Endothelial cell (in vitro differentiated cells): ENCODE measurements at regions not wholly inside any gene's neighbourhood (a gene's known extent, or its start where the extent isn't known, plus 50 kb on each side); places are given as distances from the start of the nearest gene placed in this dataset.

ENCODE experiments used
- DNase-seq: peaks from one replicate; pipeline ENCODE4 v3.0.0; 2021; ENCODE audit warnings: low spot score
- H3K27ac Mint-ChIP-seq: one replicate; pipeline ENCODE4 v1.8.0; 2021; ENCODE audit warnings: mixed read lengths, inconsistent platforms; ENCODE audit not compliant: unreplicated experiment
- H3K27me3 Mint-ChIP-seq: one replicate; pipeline ENCODE4 v1.8.0; 2021; ENCODE audit warnings: mild to moderate bottlenecking, moderate library complexity, mixed read lengths, inconsistent platforms; ENCODE audit not compliant: unreplicated experiment
- H3K36me3 Mint-ChIP-seq: one replicate; pipeline ENCODE4 v1.8.0; 2021; ENCODE audit warnings: mild to moderate bottlenecking, low read depth, mixed read lengths, inconsistent platforms; ENCODE audit not compliant: unreplicated experiment
- H3K4me1 Mint-ChIP-seq: one replicate; pipeline ENCODE4 v1.8.0; 2021; ENCODE audit warnings: mild to moderate bottlenecking, mixed read lengths, inconsistent platforms; ENCODE audit not compliant: unreplicated experiment
- H3K4me3 Mint-ChIP-seq: one replicate; pipeline ENCODE4 v1.8.0; 2021; ENCODE audit warnings: mild to moderate bottlenecking, mixed read lengths, inconsistent platforms; ENCODE audit not compliant: unreplicated experiment
- H3K9me3 Mint-ChIP-seq: one replicate; pipeline ENCODE4 v1.8.0; 2021; ENCODE audit warnings: mixed read lengths, inconsistent platforms; ENCODE audit not compliant: unreplicated experiment
- TF ChIP-seq, protein P1 (sequence below): fragments of 200-600 bp; sonication (generic); IDR thresholded peaks from one replicate; pipeline ENCODE4 v1.5.0; 2021; ENCODE audit warnings: antibody characterized with exemption; ENCODE audit not compliant: unreplicated experiment

- DNase-seq = no peak
- Mint-ChIP-seq H3K4me1 (no peaks in the 10 kb centered on the region), H3K27ac (no peak overlapping the region), H3K27me3 (no peaks in the 10 kb centered on the region), H3K4me3 (no peak overlapping the region), H3K36me3 (no peaks in the 10 kb centered on the region), H3K9me3 (no peaks in the 10 kb centered on the region)
- TF ChIP-seq, protein P1, sequence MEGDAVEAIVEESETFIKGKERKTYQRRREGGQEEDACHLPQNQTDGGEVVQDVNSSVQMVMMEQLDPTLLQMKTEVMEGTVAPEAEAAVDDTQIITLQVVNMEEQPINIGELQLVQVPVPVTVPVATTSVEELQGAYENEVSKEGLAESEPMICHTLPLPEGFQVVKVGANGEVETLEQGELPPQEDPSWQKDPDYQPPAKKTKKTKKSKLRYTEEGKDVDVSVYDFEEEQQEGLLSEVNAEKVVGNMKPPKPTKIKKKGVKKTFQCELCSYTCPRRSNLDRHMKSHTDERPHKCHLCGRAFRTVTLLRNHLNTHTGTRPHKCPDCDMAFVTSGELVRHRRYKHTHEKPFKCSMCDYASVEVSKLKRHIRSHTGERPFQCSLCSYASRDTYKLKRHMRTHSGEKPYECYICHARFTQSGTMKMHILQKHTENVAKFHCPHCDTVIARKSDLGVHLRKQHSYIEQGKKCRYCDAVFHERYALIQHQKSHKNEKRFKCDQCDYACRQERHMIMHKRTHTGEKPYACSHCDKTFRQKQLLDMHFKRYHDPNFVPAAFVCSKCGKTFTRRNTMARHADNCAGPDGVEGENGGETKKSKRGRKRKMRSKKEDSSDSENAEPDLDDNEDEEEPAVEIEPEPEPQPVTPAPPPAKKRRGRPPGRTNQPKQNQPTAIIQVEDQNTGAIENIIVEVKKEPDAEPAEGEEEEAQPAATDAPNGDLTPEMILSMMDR = no peak
Observed at GRCh38 chr18:45448871-45449270, 166.4 kb upstream of the SLC14A2 start.

DNA sequence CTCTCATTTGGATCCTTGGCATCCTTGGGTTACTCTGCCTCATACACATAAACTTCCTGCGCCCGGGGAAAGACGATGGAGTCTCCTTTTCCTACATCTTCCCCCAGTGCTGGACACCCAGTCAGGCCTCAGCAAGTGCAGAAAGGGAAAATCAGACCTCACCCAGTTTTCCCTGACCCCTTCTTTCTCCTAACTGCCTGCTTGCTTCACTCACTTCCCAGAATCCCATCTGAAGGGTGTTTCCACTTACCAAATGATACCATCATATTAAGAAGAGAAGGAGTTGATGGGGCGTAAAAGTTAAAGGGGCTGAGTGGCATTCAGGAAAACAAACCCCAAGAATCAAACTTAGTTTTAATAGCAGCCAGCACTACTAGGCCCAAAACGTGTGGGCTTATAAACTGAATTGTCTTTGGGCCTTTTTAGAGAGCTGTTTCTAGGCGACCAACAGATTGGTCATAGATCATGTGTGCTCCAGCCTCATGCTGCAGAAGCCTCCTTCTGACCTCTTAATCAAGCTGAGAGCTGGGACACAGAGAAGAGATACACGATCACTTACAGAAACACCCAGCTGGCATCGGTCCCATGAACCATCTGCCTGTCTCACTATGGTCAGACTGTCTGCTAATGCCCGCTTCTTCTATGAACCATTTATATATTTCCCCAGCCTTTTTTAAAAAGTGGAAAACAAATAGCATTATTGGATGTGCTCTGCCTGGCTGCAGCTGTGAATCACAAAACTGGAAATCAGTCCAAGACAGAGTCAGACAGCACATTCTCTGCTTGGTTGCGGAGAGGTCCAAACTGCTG, 165.7 kb upstream of the SLC14A2 start:
- Mint-ChIP-seq H3K27ac (no peak overlapping the region), H3K36me3 (no peaks in the 10 kb centered on the region), H3K27me3 (no peaks in the 10 kb centered on the region), H3K4me3 (no peak overlapping the region), H3K9me3 (no peaks in the 10 kb centered on the region), H3K4me1 (no peaks in the 10 kb centered on the region)
- TF ChIP-seq, protein P1 = no peak
- DNase-seq = no peak

GRCh38 chr18:45456090-45457021, 158.9 kb upstream of the SLC14A2 start:
- Mint-ChIP-seq H3K36me3 (no peaks in the 10 kb centered on the region), H3K4me1 (no peaks in the 10 kb centered on the region), H3K27ac (no peak overlapping the region), H3K9me3 (no peaks in the 10 kb centered on the region), H3K27me3 (peaks cover 4% of the 10 kb centered on the region), H3K4me3 (no peak overlapping the region)
- TF ChIP-seq, protein P1 = no peak
- no peak for DNase-seq

DNA sequence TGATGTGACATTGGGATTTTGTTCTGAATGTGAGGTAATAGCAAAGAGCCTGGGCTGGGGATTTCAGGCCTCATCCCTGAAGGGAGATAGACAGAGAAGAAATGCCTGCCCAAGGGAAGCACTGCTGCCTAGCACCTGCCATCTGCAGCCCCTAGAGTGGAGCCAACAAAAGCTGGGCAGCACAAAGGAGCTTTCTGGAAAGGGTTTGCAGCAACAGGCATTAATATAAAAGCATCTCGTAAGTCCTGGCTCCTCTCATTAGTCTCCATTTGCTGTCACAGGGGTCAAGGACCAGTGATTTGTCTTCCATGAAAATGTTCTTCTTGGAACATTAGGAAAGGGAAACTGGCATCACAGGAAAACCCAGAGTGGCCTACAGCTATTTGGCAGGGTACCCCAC, 157.2 kb upstream of the SLC14A2 start:
- Mint-ChIP-seq H3K36me3 (no peaks in the 10 kb centered on the region), H3K27me3 (peaks cover 4% of the 10 kb centered on the region)
- TF ChIP-seq, protein P1 = no peak

More for the DNA sequence above, 157.2 kb upstream of the SLC14A2 start:
- H3K4me3 Mint-ChIP-seq = no peak overlapping the region
- DNase-seq = no peak
- H3K27ac Mint-ChIP-seq = no peak overlapping the region
- H3K4me1 Mint-ChIP-seq = no peaks in the 10 kb centered on the region
- H3K9me3 Mint-ChIP-seq = no peaks in the 10 kb centered on the region
